HEK293 (cell line): ENCODE measurements at regions not wholly inside any gene's neighbourhood (a gene's known extent, or its start where the extent isn't known, plus 50 kb on each side); places are given as distances from the start of the nearest gene placed in this dataset.

ENCODE experiments used
- CTCF ChIA-PET: fragments of 350-600 bp; formaldehyde crosslinking; extraction: SDS; loops from one replicate; lab custom pipeline; 2021; ENCODE audit warnings: antibody characterized with exemption; lab: Yijun Ruan, JAX
- POLR2A ChIA-PET: fragments of 300-600 bp; formaldehyde crosslinking; extraction: SDS; loops from one replicate; lab custom pipeline; 2020; ENCODE audit warnings: antibody characterized with exemption, inconsistent platforms; lab: Yijun Ruan, JAX
- H3K27ac ChIP-seq: fragments of 200-500 bp; sonication (Bioruptor generic); 2 replicates; pipeline ENCODE4 v1.5.1; 2014; ENCODE audit warnings: low read depth, low read length, control low read depth, inconsistent platforms; ENCODE audit errors: extremely low read depth
- H3K36me3 ChIP-seq, 2 experiments: fragments of 200-500 bp in 1 of 2; sonication (Bioruptor generic) in 1 of 2; 1 replicate in 1 of 2; 2 replicates in 1 of 2; pipeline ENCODE4 v1.5.1; 2014 to 2017; ENCODE audit warnings: inconsistent platforms in 2 of 2, low read length in 2 of 2; ENCODE audit not compliant: control insufficient read depth in 2 of 2, insufficient read depth in 1 of 2
- H3K4me1 ChIP-seq: fragments of 200-500 bp; sonication (Bioruptor generic); 2 replicates; pipeline ENCODE4 v1.5.1; 2014; ENCODE audit warnings: mild to moderate bottlenecking, low read length, inconsistent platforms; ENCODE audit not compliant: control insufficient read depth, insufficient read depth
- H3K4me3 ChIP-seq: 2 replicates; pipeline ENCODE4 v1.5.1; 2011; ENCODE audit warnings: low read depth, mild to moderate bottlenecking, control low read depth, low read length, moderate library complexity
- H3K9me3 ChIP-seq: fragments of 200-500 bp; sonication (Bioruptor generic); 2 replicates; pipeline ENCODE4 v1.5.1; 2014; ENCODE audit warnings: low read depth, low read length, inconsistent platforms; ENCODE audit not compliant: control insufficient read depth, insufficient read depth
- FEZF1 ChIP-seq: fragments of 450-650 bp; formaldehyde crosslinking; IDR thresholded peaks from 2 replicates; pipeline ENCODE4 v1.5.1; 2016; ENCODE audit warnings: missing biosample characterization, missing genetic modification characterization
- HOXD13 ChIP-seq: sonication (generic); formaldehyde crosslinking; IDR thresholded peaks from 2 replicates; pipeline ENCODE4 v1.8.0; 2022; ENCODE audit warnings: missing genetic modification reagents, borderline replicate concordance
- MYNN ChIP-seq: fragments of 450-650 bp; formaldehyde crosslinking; IDR thresholded peaks from 2 replicates; pipeline ENCODE4 v1.5.1; 2016; ENCODE audit warnings: missing biosample characterization, missing genetic modification characterization, borderline replicate concordance
- REPIN1 ChIP-seq: fragments of 450-650 bp; formaldehyde crosslinking; IDR thresholded peaks from 2 replicates; pipeline ENCODE4 v1.5.1; 2017; ENCODE audit warnings: missing biosample characterization, missing genetic modification characterization, low read depth
- REST ChIP-seq: fragments of 450-650 bp; formaldehyde crosslinking; IDR thresholded peaks from 2 replicates; pipeline ENCODE4 v1.5.1; 2016; ENCODE audit warnings: missing biosample characterization, missing genetic modification characterization
- TSHZ1 ChIP-seq: fragments of 450-650 bp; formaldehyde crosslinking; IDR thresholded peaks from 2 replicates; pipeline ENCODE4 v1.5.1; 2016; ENCODE audit warnings: missing biosample characterization, missing genetic modification characterization, borderline replicate concordance
- WT1 ChIP-seq: fragments of 450-650 bp; formaldehyde crosslinking; IDR thresholded peaks from 2 replicates; pipeline ENCODE4 v1.5.1; 2016; ENCODE audit warnings: missing biosample characterization, missing genetic modification characterization
- ZBTB21 ChIP-seq: fragments of 450-650 bp; formaldehyde crosslinking; IDR thresholded peaks from 2 replicates; pipeline ENCODE4 v1.5.1; 2017; ENCODE audit warnings: missing biosample characterization, missing genetic modification characterization
- ZBTB44 ChIP-seq: fragments of 450-650 bp; IDR thresholded peaks from 2 replicates; pipeline ENCODE4 v1.5.1; 2018; ENCODE audit warnings: missing biosample characterization, mild to moderate bottlenecking, missing genetic modification characterization
- ZEB2 ChIP-seq: fragments of 450-650 bp; formaldehyde crosslinking; IDR thresholded peaks from 2 replicates; pipeline ENCODE4 v1.5.1; 2016; ENCODE audit warnings: missing biosample characterization, missing genetic modification characterization
- ZFHX2 ChIP-seq: fragments of 450-650 bp; formaldehyde crosslinking; conservative IDR thresholded peaks from 2 replicates; pipeline ENCODE4 v1.5.1; 2016; ENCODE audit warnings: missing biosample characterization, missing genetic modification characterization
- ZNF10 ChIP-seq: fragments of 450-650 bp; formaldehyde crosslinking; IDR thresholded peaks from 2 replicates; pipeline ENCODE4 v1.5.1; 2017; ENCODE audit warnings: missing biosample characterization, missing genetic modification characterization
- ZNF335 ChIP-seq: fragments of 450-650 bp; formaldehyde crosslinking; conservative IDR thresholded peaks from 2 replicates; pipeline ENCODE4 v1.5.1; 2016; ENCODE audit warnings: missing biosample characterization, missing genetic modification characterization
- ZNF423 ChIP-seq: fragments of 450-650 bp; formaldehyde crosslinking; IDR thresholded peaks from 2 replicates; pipeline ENCODE4 v1.5.1; 2016; ENCODE audit warnings: missing biosample characterization, missing genetic modification characterization
- ZNF48 ChIP-seq: fragments of 450-650 bp; formaldehyde crosslinking; IDR thresholded peaks from 2 replicates; pipeline ENCODE4 v1.5.1; 2016; ENCODE audit warnings: missing biosample characterization, missing genetic modification characterization
- ZNF549 ChIP-seq: fragments of 450-650 bp; IDR thresholded peaks from 2 replicates; pipeline ENCODE4 v1.5.1; 2018; ENCODE audit warnings: missing biosample characterization, missing genetic modification characterization, mild to moderate bottlenecking, inconsistent platforms, moderate library complexity
- ZNF76 ChIP-seq: fragments of 450-650 bp; formaldehyde crosslinking; IDR thresholded peaks from 2 replicates; pipeline ENCODE4; 2016; ENCODE audit warnings: low read depth, missing biosample characterization, missing genetic modification characterization, borderline replicate concordance
- TF ChIP-seq, protein P1 (sequence below): fragments of 450-650 bp; formaldehyde crosslinking; IDR thresholded peaks from 2 replicates; pipeline ENCODE4 v1.5.1; 2016; ENCODE audit warnings: missing biosample characterization, missing genetic modification characterization
- TF ChIP-seq, protein P2 (sequence below): fragments of 450-650 bp; formaldehyde crosslinking; optimal IDR thresholded peaks from 2 replicates; pipeline ENCODE3; 2016; ENCODE audit warnings: missing biosample characterization, mild to moderate bottlenecking, missing genetic modification characterization

DNA sequence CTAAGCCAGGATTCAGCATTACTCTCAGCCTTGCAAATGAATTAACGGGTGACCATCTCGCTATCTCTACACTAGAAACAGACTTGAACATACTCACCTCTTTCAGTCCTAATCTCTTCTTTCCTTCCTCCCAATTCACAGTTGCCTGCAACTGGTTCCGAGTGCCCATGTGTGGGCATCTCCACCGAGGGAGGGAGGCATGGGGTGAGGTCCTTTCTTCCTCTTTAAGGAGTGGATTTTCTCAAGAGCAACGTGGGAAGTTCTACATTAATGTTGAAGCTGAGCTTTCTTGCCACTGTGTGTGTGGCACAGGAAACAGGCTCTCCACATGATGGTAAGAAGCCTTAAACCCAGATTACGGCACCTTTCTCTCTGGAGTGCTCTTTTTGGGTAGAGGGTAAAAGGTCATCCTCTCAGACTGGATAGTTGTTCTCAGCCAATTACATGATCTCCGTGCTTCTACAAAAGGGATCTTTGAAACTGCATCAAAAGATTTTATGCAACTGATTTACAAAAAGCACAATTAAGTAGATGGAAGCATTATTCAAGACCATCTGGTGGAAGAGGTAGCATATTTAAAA lies 286.8 kb upstream of the NR2F2 start:
- ChIA-PET POLR2A (no interaction called here), CTCF (no interaction called here)
- Histone ChIP-seq H3K9me3 (no peaks in the 10 kb centered on the region), H3K36me3 (no peaks in the 10 kb centered on the region), H3K27ac (no peak overlapping the region), H3K4me3 (no peak overlapping the region), H3K4me1 (peaks cover 7% of the 10 kb centered on the region)
- no peak for TF ChIP-seq ZNF76
- TF ChIP-seq ZNF335 (tag by site-specific recombination) = no peak
- TF ChIP-seq, protein P1, sequence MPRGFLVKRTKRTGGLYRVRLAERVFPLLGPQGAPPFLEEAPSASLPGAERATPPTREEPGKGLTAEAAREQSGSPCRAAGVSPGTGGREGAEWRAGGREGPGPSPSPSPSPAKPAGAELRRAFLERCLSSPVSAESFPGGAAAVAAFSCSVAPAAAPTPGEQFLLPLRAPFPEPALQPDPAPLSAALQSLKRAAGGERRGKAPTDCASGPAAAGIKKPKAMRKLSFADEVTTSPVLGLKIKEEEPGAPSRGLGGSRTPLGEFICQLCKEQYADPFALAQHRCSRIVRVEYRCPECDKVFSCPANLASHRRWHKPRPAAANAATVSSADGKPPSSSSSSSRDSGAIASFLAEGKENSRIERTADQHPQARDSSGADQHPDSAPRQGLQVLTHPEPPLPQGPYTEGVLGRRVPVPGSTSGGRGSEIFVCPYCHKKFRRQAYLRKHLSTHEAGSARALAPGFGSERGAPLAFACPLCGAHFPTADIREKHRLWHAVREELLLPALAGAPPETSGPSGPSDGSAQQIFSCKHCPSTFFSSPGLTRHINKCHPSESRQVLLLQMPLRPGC (tag by site-specific recombination) = no peak
- TF ChIP-seq TSHZ1 (tag by site-specific recombination) = no peak
- no peak for TF ChIP-seq ZNF10
- no peak for TF ChIP-seq ZBTB44 (tag by site-specific recombination)
- no peak for TF ChIP-seq ZFHX2 (tag by site-specific recombination)
- TF ChIP-seq REST = no peak
- no peak for TF ChIP-seq ZNF423 (tag by site-specific recombination)
- TF ChIP-seq ZEB2 (tag by site-specific recombination) = no peak
- no peak for TF ChIP-seq HOXD13 (CRISPR knock-in tag)
- TF ChIP-seq REPIN1 = no peak
- no peak for TF ChIP-seq WT1
- TF ChIP-seq ZNF48 (tag by site-specific recombination) = no peak
- TF ChIP-seq MYNN (tag by site-specific recombination) = no peak
- no peak for TF ChIP-seq ZBTB21 (tag by site-specific recombination)
- TF ChIP-seq ZNF549 = no peak
- no peak for TF ChIP-seq FEZF1 (tag by site-specific recombination)
- TF ChIP-seq, protein P2, sequence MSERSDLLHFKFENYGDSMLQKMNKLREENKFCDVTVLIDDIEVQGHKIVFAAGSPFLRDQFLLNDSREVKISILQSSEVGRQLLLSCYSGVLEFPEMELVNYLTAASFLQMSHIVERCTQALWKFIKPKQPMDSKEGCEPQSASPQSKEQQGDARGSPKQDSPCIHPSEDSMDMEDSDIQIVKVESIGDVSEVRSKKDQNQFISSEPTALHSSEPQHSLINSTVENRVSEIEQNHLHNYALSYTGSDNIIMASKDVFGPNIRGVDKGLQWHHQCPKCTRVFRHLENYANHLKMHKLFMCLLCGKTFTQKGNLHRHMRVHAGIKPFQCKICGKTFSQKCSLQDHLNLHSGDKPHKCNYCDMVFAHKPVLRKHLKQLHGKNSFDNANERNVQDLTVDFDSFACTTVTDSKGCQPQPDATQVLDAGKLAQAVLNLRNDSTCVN = no peak
